Transverse colon (tissue), 4 donors: ENCODE measurements at regions not wholly inside any gene's neighbourhood (a gene's known extent, or its start where the extent isn't known, plus 50 kb on each side); places are given as distances from the start of the nearest gene placed in this dataset.

Source experiments
- DNase-seq: peaks from one replicate; pipeline ENCODE4 v3.0.0-alpha.2; 2019
- H3K27ac ChIP-seq, 4 donors: fragments of 200-600 bp; sonication (generic); 2 replicates each; pipeline ENCODE4 v1.5.1; 2016 to 2018; ENCODE audit warnings: inconsistent platforms in 4 of 4
- H3K27me3 ChIP-seq: fragments of 200-600 bp; sonication (generic); 2 replicates; pipeline ENCODE4 v1.5.1; 2017; ENCODE audit warnings: inconsistent platforms
- H3K36me3 ChIP-seq, 4 donors: fragments of 200-600 bp; sonication (generic); 2 replicates each; pipeline ENCODE4 v1.5.1; 2017 to 2019; ENCODE audit warnings: inconsistent platforms in 4 of 4
- H3K4me1 ChIP-seq, 4 donors: fragments of 200-600 bp; sonication (generic); 2 replicates each; pipeline ENCODE4 v1.5.1; 2017 to 2020; ENCODE audit warnings: inconsistent platforms in 4 of 4
- H3K4me3 ChIP-seq, 4 donors: fragments of 200-600 bp; sonication (generic); 1 replicate in 1 of 4; 2 replicates in 3 of 4; pipeline versions ENCODE4 v1.5.1 to v1.6.1; 2017 to 2019; ENCODE audit warnings: inconsistent platforms in 4 of 4
- H3K9me3 ChIP-seq, 2 donors: fragments of 200-600 bp; sonication (generic); 2 replicates each; pipeline ENCODE4 v1.5.1; 2017 to 2019; ENCODE audit warnings: inconsistent platforms in 2 of 2
- CTCF ChIP-seq, 5 experiments: fragments of 200-600 bp in 3 of 5; fragments of 450-650 bp in 2 of 5; sonication (generic) in 3 of 5; IDR thresholded peaks; 1 replicate in 2 of 5; 2 replicates in 3 of 5; pipeline ENCODE4 v1.5.1; 2016 to 2017; ENCODE audit warnings: antibody characterized with exemption in 5 of 5, inconsistent platforms in 3 of 5, mild to moderate bottlenecking in 2 of 5, moderate library complexity in 1 of 5
- EP300 ChIP-seq: sonication (generic); formaldehyde crosslinking; IDR thresholded peaks from one replicate; pipeline ENCODE4 v1.6.1; 2017; ENCODE audit warnings: antibody characterized with exemption, low read depth
- POLR2A ChIP-seq: fragments of 450-650 bp; IDR thresholded peaks from one replicate; pipeline ENCODE4 v1.6.1; 2016; ENCODE audit warnings: antibody characterized with exemption, mild to moderate bottlenecking, moderate library complexity
- POLR2AphosphoS5 ChIP-seq, 3 donors: sonication (generic); formaldehyde crosslinking; IDR thresholded peaks; one replicate each; pipeline ENCODE4 v1.6.1; 2016; ENCODE audit warnings: antibody characterized with exemption in 3 of 3
- WGBS, 2 donors: methylation state at CpG; one replicate each; pipeline ENCODE4 v1.1.5; 2018; ENCODE audit warnings: low coverage in 1 of 2; 5-methylcytosine and 5-hydroxymethylcytosine counted together
- in situ Hi-C, 4 donors: fragments of 200-750 bp; cut with MboI; loops; one replicate each; pipeline versions ENCODE4 v1.15.0 to v1.15.1; 2017; ENCODE audit warnings: low sequenced_read_pairs in 3 of 4, low pct_ligation_motif_present in 1 of 4, low pct_unique_long_range_greater_than_20kb in 1 of 4
- intact Hi-C: fragments of 100-400 bp; cut with DNase I; formaldehyde crosslinking; loops from one replicate; pipeline ENCODE4 v1.15.1; 2023; ENCODE audit warnings: low total_unique reads

DNA sequence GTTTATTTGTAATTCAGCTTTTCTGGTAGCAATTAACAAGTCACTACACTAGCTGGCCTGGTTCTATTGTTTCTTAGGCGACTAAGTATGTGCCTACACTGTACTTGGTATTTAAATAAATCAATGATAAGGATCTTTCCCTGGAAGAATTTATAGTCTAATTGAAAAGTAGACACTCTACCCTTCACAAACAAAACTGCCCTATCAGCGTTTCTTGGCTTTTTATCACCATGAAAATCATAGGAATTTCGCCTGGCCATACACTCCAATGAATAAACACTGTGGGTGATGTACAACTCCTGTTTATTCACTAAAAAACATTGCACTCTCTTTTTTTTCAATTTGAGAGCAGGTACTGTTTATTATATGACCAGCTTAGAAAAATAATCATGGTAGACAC lies 702.9 kb upstream of the ADGRL2 start:
- no peak for DNase-seq
- no peaks in the 10 kb centered on the region for H3K27me3 ChIP-seq
- H3K9me3 ChIP-seq: no peaks in the 10 kb centered on the region
- no peak overlapping the region for H3K4me3 ChIP-seq
- no peaks in the 10 kb centered on the region for H3K36me3 ChIP-seq
- TF ChIP-seq EP300: no peak
- no peak for TF ChIP-seq POLR2AphosphoS5 (IDR thresholded peaks at IDR 0.05)
- intact Hi-C loops: no loop called here
- WGBS, 2 donors: 55 to 62% methylated on average over 3 of the region's 3 CpGs
- in situ Hi-C loops: no loop called here
- H3K4me1 ChIP-seq: no peaks in the 10 kb centered on the region
- H3K27ac ChIP-seq: no peak overlapping the region

GRCh38 chr1:81073580-81073979 lies 727.2 kb upstream of the ADGRL2 start:
- no peak for TF ChIP-seq POLR2AphosphoS5 (IDR thresholded peaks at IDR 0.05)
- TF ChIP-seq EP300: no peak
- no peak for TF ChIP-seq POLR2A
- TF ChIP-seq CTCF (IDR thresholded peaks at IDR 0.05): no peak
- Histone ChIP-seq H3K27me3 (no peaks in the 10 kb centered on the region), H3K9me3 (no peaks in the 10 kb centered on the region), H3K4me1 (no peaks in the 10 kb centered on the region), H3K27ac (no peak overlapping the region), H3K36me3 (no peaks in the 10 kb centered on the region), H3K4me3 (no peak overlapping the region)
- DNase-seq: no peak
- in situ Hi-C loops (no loop called here), intact Hi-C loops (no loop called here)
- 76 to 100% methylated on average over 1 of the region's 1 CpG for WGBS, 2 donors

- TF ChIP-seq CTCF (IDR thresholded peaks at IDR 0.05) (no peak), POLR2A (no peak), POLR2AphosphoS5 (IDR thresholded peaks at IDR 0.05) (no peak), EP300 (no peak)
- H3K27me3 ChIP-seq: no peaks in the 10 kb centered on the region
- in situ Hi-C loops: no loop called here
- no peak for DNase-seq
- H3K36me3 ChIP-seq: no peaks in the 10 kb centered on the region
- H3K27ac ChIP-seq: no peak overlapping the region
- H3K4me3 ChIP-seq: no peak overlapping the region
- no peaks in the 10 kb centered on the region for H3K4me1 ChIP-seq
- H3K9me3 ChIP-seq: no peaks in the 10 kb centered on the region
- 66 to 73% methylated on average over 3 of the region's 3 CpGs for WGBS, 2 donors
- intact Hi-C loops: no loop called here
Measured at GRCh38 chr1:81071969-81072753, 728.6 kb upstream of the ADGRL2 start.

GRCh38 chr1:81071072-81071858 lies 729.5 kb upstream of the ADGRL2 start:
- WGBS, 2 donors: 70 to 72% methylated on average over 1 of the region's 1 CpG
- no peak overlapping the region for H3K4me3 ChIP-seq

More at GRCh38 chr1:81071072-81071858, 729.5 kb upstream of the ADGRL2 start:
- Histone ChIP-seq H3K4me1 (no peaks in the 10 kb centered on the region), H3K27me3 (no peaks in the 10 kb centered on the region), H3K9me3 (no peaks in the 10 kb centered on the region), H3K27ac (no peak overlapping the region), H3K36me3 (no peaks in the 10 kb centered on the region)
- intact Hi-C loops: no loop called here
- TF ChIP-seq POLR2A: no peak
- no peak for TF ChIP-seq EP300
- no peak for TF ChIP-seq POLR2AphosphoS5 (IDR thresholded peaks at IDR 0.05)
- TF ChIP-seq CTCF (IDR thresholded peaks at IDR 0.05): no peak
- in situ Hi-C loops: no loop called here
- DNase-seq: no peak
